ENCODE measurements at regions not wholly inside any gene's neighbourhood (a gene's known extent, or its start where the extent isn't known, plus 50 kb on each side); places are given as distances from the start of the nearest gene placed in this dataset.

- DNase-seq (ENCODE audit: insufficient read length, low spot score) (no peak), FAIRE-seq (no peak)
- TF ChIP-seq POLR2AphosphoS5 (IDR thresholded peaks at IDR 0.05; ENCODE audit: low read depth, low read length) = no peak
- no peak for TF ChIP-seq TAF1 (IDR thresholded peaks at IDR 0.05; ENCODE audit: low read depth, low read length)
- no peak for TF ChIP-seq PAX5 (IDR thresholded peaks at IDR 0.05; ENCODE audit: insufficient read depth, low read length, severe bottlenecking)
- TF ChIP-seq POLR2A (IDR thresholded peaks at IDR 0.05; ENCODE audit: low read depth, low read length) = no peak
- TF ChIP-seq SPI1 (IDR thresholded peaks at IDR 0.05; ENCODE audit: low read depth, low read length) = no peak
- no peak for TF ChIP-seq POU2F2 (IDR thresholded peaks at IDR 0.05; ENCODE audit: low read depth, low read length)
Observed at GRCh38 chr20:39645131-39645530, 683.0 kb downstream of the DHX35 start.

GRCh38 chr20:39643292-39643691, 681.1 kb downstream of the DHX35 start:
- FAIRE-seq (no peak), DNase-seq (ENCODE audit: insufficient read length, low spot score) (no peak)
- TF ChIP-seq PAX5 (IDR thresholded peaks at IDR 0.05; ENCODE audit: insufficient read depth, low read length, severe bottlenecking) (no peak), POLR2A (IDR thresholded peaks at IDR 0.05; ENCODE audit: low read depth, low read length) (no peak), TAF1 (IDR thresholded peaks at IDR 0.05; ENCODE audit: low read depth, low read length) (no peak), SPI1 (IDR thresholded peaks at IDR 0.05; ENCODE audit: low read depth, low read length) (no peak), POU2F2 (IDR thresholded peaks at IDR 0.05; ENCODE audit: low read depth, low read length) (no peak), POLR2AphosphoS5 (IDR thresholded peaks at IDR 0.05; ENCODE audit: low read depth, low read length) (no peak)

- no peak for TF ChIP-seq PAX5 (IDR thresholded peaks at IDR 0.05; ENCODE audit: insufficient read depth, low read length, severe bottlenecking)
- TF ChIP-seq POU2F2 (IDR thresholded peaks at IDR 0.05; ENCODE audit: low read depth, low read length) = no peak
- no peak for TF ChIP-seq POLR2A (IDR thresholded peaks at IDR 0.05; ENCODE audit: low read depth, low read length)
- TF ChIP-seq TAF1 (IDR thresholded peaks at IDR 0.05; ENCODE audit: low read depth, low read length) = no peak
- TF ChIP-seq SPI1 (IDR thresholded peaks at IDR 0.05; ENCODE audit: low read depth, low read length) = no peak
- TF ChIP-seq POLR2AphosphoS5 (IDR thresholded peaks at IDR 0.05; ENCODE audit: low read depth, low read length) = no peak
- no peak for FAIRE-seq
- DNase-seq (ENCODE audit: insufficient read length, low spot score) = no peak
Observed at GRCh38 chr20:39641423-39641822, 679.3 kb downstream of the DHX35 start.

GRCh38 chr20:39640147-39640546, 678.0 kb downstream of the DHX35 start:
- no peak for FAIRE-seq
- no peak for DNase-seq (ENCODE audit: insufficient read length, low spot score)

GRCh38 chr20:39638731-39639130, 676.6 kb downstream of the DHX35 start:
- FAIRE-seq (no peak), DNase-seq (ENCODE audit: insufficient read length, low spot score) (no peak)

More at GRCh38 chr20:39640147-39640546, 678.0 kb downstream of the DHX35 start:
- TF ChIP-seq PAX5 (IDR thresholded peaks at IDR 0.05; ENCODE audit: insufficient read depth, low read length, severe bottlenecking) (no peak), SPI1 (IDR thresholded peaks at IDR 0.05; ENCODE audit: low read depth, low read length) (no peak), POLR2A (IDR thresholded peaks at IDR 0.05; ENCODE audit: low read depth, low read length) (no peak), TAF1 (IDR thresholded peaks at IDR 0.05; ENCODE audit: low read depth, low read length) (no peak), POU2F2 (IDR thresholded peaks at IDR 0.05; ENCODE audit: low read depth, low read length) (no peak), POLR2AphosphoS5 (IDR thresholded peaks at IDR 0.05; ENCODE audit: low read depth, low read length) (no peak)

GRCh38 chr20:39633689-39634088, 671.5 kb downstream of the DHX35 start:
- DNase-seq (ENCODE audit: insufficient read length, low spot score) = no peak
- TF ChIP-seq TAF1 (IDR thresholded peaks at IDR 0.05; ENCODE audit: low read depth, low read length) (no peak), POLR2A (IDR thresholded peaks at IDR 0.05; ENCODE audit: low read depth, low read length) (no peak), SPI1 (IDR thresholded peaks at IDR 0.05; ENCODE audit: low read depth, low read length) (no peak), POLR2AphosphoS5 (IDR thresholded peaks at IDR 0.05; ENCODE audit: low read depth, low read length) (no peak), PAX5 (IDR thresholded peaks at IDR 0.05; ENCODE audit: insufficient read depth, low read length, severe bottlenecking) (no peak), POU2F2 (IDR thresholded peaks at IDR 0.05; ENCODE audit: low read depth, low read length) (no peak)
- no peak for FAIRE-seq

More at GRCh38 chr20:39638731-39639130, 676.6 kb downstream of the DHX35 start:
- TF ChIP-seq SPI1 (IDR thresholded peaks at IDR 0.05; ENCODE audit: low read depth, low read length) = no peak
- TF ChIP-seq POU2F2 (IDR thresholded peaks at IDR 0.05; ENCODE audit: low read depth, low read length) = no peak
- no peak for TF ChIP-seq PAX5 (IDR thresholded peaks at IDR 0.05; ENCODE audit: insufficient read depth, low read length, severe bottlenecking)
- no peak for TF ChIP-seq TAF1 (IDR thresholded peaks at IDR 0.05; ENCODE audit: low read depth, low read length)
- TF ChIP-seq POLR2A (IDR thresholded peaks at IDR 0.05; ENCODE audit: low read depth, low read length) = no peak
- TF ChIP-seq POLR2AphosphoS5 (IDR thresholded peaks at IDR 0.05; ENCODE audit: low read depth, low read length) = no peak

- TF ChIP-seq SPI1 (IDR thresholded peaks at IDR 0.05; ENCODE audit: low read depth, low read length) (no peak), POLR2A (IDR thresholded peaks at IDR 0.05; ENCODE audit: low read depth, low read length) (no peak), POLR2AphosphoS5 (IDR thresholded peaks at IDR 0.05; ENCODE audit: low read depth, low read length) (no peak), TAF1 (IDR thresholded peaks at IDR 0.05; ENCODE audit: low read depth, low read length) (no peak), POU2F2 (IDR thresholded peaks at IDR 0.05; ENCODE audit: low read depth, low read length) (no peak), PAX5 (IDR thresholded peaks at IDR 0.05; ENCODE audit: insufficient read depth, low read length, severe bottlenecking) (no peak)
- FAIRE-seq (no peak), DNase-seq (ENCODE audit: insufficient read length, low spot score) (no peak)
Observed at GRCh38 chr20:39632757-39633156, 670.6 kb downstream of the DHX35 start.

GRCh38 chr20:39632176-39632575, 670.0 kb downstream of the DHX35 start:
- no peak for DNase-seq (ENCODE audit: insufficient read length, low spot score)
- TF ChIP-seq POLR2A (IDR thresholded peaks at IDR 0.05; ENCODE audit: low read depth, low read length) = no peak
- TF ChIP-seq SPI1 (IDR thresholded peaks at IDR 0.05; ENCODE audit: low read depth, low read length) = no peak
- TF ChIP-seq PAX5 (IDR thresholded peaks at IDR 0.05; ENCODE audit: insufficient read depth, low read length, severe bottlenecking) = no peak
- no peak for TF ChIP-seq TAF1 (IDR thresholded peaks at IDR 0.05; ENCODE audit: low read depth, low read length)
- TF ChIP-seq POLR2AphosphoS5 (IDR thresholded peaks at IDR 0.05; ENCODE audit: low read depth, low read length) = no peak
- TF ChIP-seq POU2F2 (IDR thresholded peaks at IDR 0.05; ENCODE audit: low read depth, low read length) = no peak
- FAIRE-seq = no peak

- DNase-seq (ENCODE audit: insufficient read length, low spot score) = no peak
- no peak for FAIRE-seq
- TF ChIP-seq POU2F2 (IDR thresholded peaks at IDR 0.05; ENCODE audit: low read depth, low read length) (no peak), POLR2AphosphoS5 (IDR thresholded peaks at IDR 0.05; ENCODE audit: low read depth, low read length) (no peak), SPI1 (IDR thresholded peaks at IDR 0.05; ENCODE audit: low read depth, low read length) (no peak), POLR2A (IDR thresholded peaks at IDR 0.05; ENCODE audit: low read depth, low read length) (no peak), PAX5 (IDR thresholded peaks at IDR 0.05; ENCODE audit: insufficient read depth, low read length, severe bottlenecking) (no peak), TAF1 (IDR thresholded peaks at IDR 0.05; ENCODE audit: low read depth, low read length) (no peak)
Observed at GRCh38 chr20:39631557-39631956, 669.4 kb downstream of the DHX35 start.

Data from GM12891 (cell line).